AG09319 (cell line): ENCODE measurements at regions not wholly inside any gene's neighbourhood (a gene's known extent, or its start where the extent isn't known, plus 50 kb on each side); places are given as distances from the start of the nearest gene placed in this dataset.
A peak's percentile ranks its signal among the peaks of the same experiment; 100 is the strongest.

Experiments used
- DNase-seq: peaks from one replicate; pipeline ENCODE4 v3.0.0-alpha.2; 2010; ENCODE audit warnings: low read depth; ENCODE audit errors: extremely low read depth
- TF ChIP-seq, protein P1 (sequence below): IDR thresholded peaks from 2 replicates; pipeline ENCODE4 v1.5.1; 2011; ENCODE audit warnings: low read depth, mild to moderate bottlenecking, inconsistent platforms, low read length, moderate library complexity

- TF ChIP-seq, protein P1, sequence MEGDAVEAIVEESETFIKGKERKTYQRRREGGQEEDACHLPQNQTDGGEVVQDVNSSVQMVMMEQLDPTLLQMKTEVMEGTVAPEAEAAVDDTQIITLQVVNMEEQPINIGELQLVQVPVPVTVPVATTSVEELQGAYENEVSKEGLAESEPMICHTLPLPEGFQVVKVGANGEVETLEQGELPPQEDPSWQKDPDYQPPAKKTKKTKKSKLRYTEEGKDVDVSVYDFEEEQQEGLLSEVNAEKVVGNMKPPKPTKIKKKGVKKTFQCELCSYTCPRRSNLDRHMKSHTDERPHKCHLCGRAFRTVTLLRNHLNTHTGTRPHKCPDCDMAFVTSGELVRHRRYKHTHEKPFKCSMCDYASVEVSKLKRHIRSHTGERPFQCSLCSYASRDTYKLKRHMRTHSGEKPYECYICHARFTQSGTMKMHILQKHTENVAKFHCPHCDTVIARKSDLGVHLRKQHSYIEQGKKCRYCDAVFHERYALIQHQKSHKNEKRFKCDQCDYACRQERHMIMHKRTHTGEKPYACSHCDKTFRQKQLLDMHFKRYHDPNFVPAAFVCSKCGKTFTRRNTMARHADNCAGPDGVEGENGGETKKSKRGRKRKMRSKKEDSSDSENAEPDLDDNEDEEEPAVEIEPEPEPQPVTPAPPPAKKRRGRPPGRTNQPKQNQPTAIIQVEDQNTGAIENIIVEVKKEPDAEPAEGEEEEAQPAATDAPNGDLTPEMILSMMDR, result no peak
- DNase-seq, result peak; percentile 4
Observed at GRCh38 chr17:13864521-13864920, 204.8 kb upstream of the COX10 start.

- no peak for DNase-seq
- TF ChIP-seq, protein P1, result no peak
Observed at GRCh38 chr17:13865650-13866049, 203.7 kb upstream of the COX10 start.

DNA sequence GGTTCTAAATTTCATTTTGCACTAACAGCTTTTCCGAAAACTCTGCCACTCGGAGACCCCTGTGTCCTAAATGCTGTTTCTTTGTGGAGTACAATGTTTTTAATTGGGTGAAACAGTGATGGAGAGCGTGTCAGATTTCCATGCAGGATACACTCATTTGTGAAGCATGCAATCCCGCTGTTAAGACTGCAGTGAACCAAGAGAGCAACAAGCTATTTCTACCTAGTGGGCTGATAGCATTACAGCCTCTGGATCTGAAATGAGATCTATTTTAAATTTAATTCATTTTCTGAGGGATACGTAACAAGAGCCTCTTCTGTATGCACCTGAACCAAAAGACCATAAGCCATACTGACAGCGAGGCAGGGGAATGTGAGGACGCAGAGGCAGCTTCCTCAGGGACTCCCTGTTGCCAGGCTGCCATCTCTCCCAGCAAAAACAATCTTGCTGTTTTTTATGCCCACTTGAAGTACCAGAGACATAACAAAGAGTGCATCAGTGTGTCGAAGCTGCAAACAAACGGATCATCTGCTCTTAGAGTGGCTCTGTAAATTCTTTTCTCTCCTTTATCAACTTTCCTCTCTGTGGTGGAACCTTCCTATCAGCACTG lies 199.9 kb upstream of the COX10 start:
- TF ChIP-seq, protein P1, result no peak
- no peak for DNase-seq

GRCh38 chr17:13871261-13871660 lies 198.0 kb upstream of the COX10 start:
- TF ChIP-seq, protein P1, result no peak
- no peak for DNase-seq

DNA sequence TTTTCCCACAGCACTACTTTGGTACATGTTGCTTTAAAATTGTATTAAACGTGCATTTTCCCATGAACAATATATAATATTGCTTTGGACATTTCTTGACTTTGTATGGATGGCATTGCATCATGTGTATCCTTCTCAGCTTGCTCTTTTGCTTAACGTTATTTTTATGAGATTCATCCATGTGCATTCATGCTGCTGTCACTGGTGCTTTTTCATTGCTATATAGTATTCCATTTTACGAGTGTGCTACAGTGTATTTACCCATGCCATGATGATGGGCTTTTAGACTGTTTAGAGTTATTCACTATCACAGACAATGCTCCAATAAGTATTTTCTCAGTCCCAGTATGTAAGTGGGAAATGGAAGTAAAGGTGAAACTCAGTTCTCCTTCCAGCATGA lies 195.2 kb upstream of the COX10 start:
- no peak for DNase-seq
- TF ChIP-seq, protein P1, result no peak

DNA sequence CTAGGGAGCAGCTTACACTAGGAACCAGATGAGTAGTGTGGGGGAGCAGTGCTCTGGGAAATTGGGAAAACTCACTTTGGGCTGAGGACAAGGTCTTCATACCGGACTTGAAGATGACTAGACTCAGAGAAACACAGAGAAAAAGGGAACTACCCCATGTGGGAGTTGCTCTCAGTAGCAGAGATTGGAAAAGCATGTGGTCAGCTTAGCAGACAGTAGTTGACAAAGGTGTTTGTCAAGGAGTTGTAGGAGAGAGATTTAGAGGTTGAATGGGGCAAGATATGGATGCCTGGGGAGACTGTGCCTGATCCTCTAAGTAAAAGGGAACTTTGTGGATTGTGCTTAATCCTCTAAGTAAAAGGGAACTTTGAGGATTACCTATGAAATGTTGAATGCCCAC lies 194.5 kb upstream of the COX10 start:
- DNase-seq, result no peak
- TF ChIP-seq, protein P1, result no peak

DNA sequence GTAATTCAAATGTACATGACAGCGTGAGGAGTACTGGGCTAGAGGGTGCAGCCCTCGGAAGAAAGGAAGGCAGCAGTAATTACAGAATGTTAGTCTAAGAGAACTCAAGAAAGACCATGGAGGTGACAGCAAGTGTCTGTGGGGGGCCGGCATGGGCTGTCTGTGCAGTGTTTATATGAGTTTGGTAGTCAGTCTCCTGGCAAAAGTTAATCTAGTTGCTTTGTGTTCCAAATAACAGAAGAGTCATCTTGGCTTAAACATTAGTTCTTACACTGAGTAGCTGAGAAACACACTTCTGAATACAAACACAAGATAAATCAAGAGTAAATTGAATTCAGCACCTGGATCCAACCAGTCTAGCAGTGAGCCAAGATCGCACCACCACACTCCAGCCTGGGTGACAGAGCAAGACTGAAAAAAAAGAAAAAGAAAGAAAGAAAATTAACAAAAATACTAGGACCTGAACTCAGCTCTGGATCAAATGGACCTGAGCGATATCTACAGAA lies 189.3 kb upstream of the COX10 start:
- TF ChIP-seq, protein P1, result no peak
- DNase-seq, result no peak
